ENCODE measurements at regions not wholly inside any gene's neighbourhood (a gene's known extent, or its start where the extent isn't known, plus 50 kb on each side); places are given as distances from the start of the nearest gene placed in this dataset.
"Not testable (repeated sequence)": the region's sequence is repeated elsewhere in the genome, so short reads cannot be mapped to it uniquely, and the experiment has no call there.

GRCh38 chr2:142714600-142714999 is 162.9 kb upstream of the KYNU start:
- no peak for DNase-seq (ENCODE audit: low spot score)

GRCh38 chr2:142710336-142710735 is 167.1 kb upstream of the KYNU start:
- no peak for DNase-seq (ENCODE audit: low spot score)

- DNase-seq (ENCODE audit: low spot score): no peak
Measured at GRCh38 chr2:142707318-142707717, 170.1 kb upstream of the KYNU start.

- not testable (repeated sequence) for DNase-seq (ENCODE audit: low spot score)
Measured at GRCh38 chr2:142702397-142702796, 175.1 kb upstream of the KYNU start.

- DNase-seq (ENCODE audit: low spot score): not testable (repeated sequence)
Measured at GRCh38 chr2:142695350-142696257, 181.9 kb upstream of the KYNU start.

- no peak for DNase-seq (ENCODE audit: low spot score)
Measured at GRCh38 chr2:142694282-142694681, 183.2 kb upstream of the KYNU start.

GRCh38 chr2:142693171-142693950 is 184.1 kb upstream of the KYNU start:
- no peak for DNase-seq (ENCODE audit: low spot score)

GRCh38 chr2:142688856-142689605 is 188.4 kb upstream of the KYNU start:
- DNase-seq (ENCODE audit: low spot score): no peak

GRCh38 chr2:142687509-142687908 is 190.0 kb upstream of the KYNU start:
- no peak for DNase-seq (ENCODE audit: low spot score)

- DNase-seq (ENCODE audit: low spot score): no peak
Measured at GRCh38 chr2:142687075-142687474, 190.4 kb upstream of the KYNU start.

- DNase-seq (ENCODE audit: low spot score): no peak
Measured at GRCh38 chr2:142684667-142685066, 192.8 kb upstream of the KYNU start.

GRCh38 chr2:142682528-142682927 is 194.9 kb upstream of the KYNU start:
- DNase-seq (ENCODE audit: low spot score): peak; percentile 30

GRCh38 chr2:142681952-142682351 is 195.5 kb upstream of the KYNU start:
- no peak for DNase-seq (ENCODE audit: low spot score)

GRCh38 chr2:142678164-142678563 is 199.3 kb upstream of the KYNU start:
- no peak for DNase-seq (ENCODE audit: low spot score)

- no peak for DNase-seq (ENCODE audit: low spot score)
Measured at GRCh38 chr2:142675398-142675797, 202.1 kb upstream of the KYNU start.

GRCh38 chr2:142673836-142674235 is 203.6 kb upstream of the KYNU start:
- no peak for DNase-seq (ENCODE audit: low spot score)

- DNase-seq (ENCODE audit: low spot score): no peak
Measured at GRCh38 chr2:142672698-142673097, 204.8 kb upstream of the KYNU start.

GRCh38 chr2:142670362-142670761 is 207.1 kb upstream of the KYNU start:
- no peak for DNase-seq (ENCODE audit: low spot score)

- no peak for DNase-seq (ENCODE audit: low spot score)
Measured at GRCh38 chr2:142668420-142668819, 209.0 kb upstream of the KYNU start.

- DNase-seq (ENCODE audit: low spot score): no peak
Measured at GRCh38 chr2:142665241-142665640, 212.2 kb upstream of the KYNU start.

- no peak for DNase-seq (ENCODE audit: low spot score)
Measured at GRCh38 chr2:142650601-142651000, 226.9 kb upstream of the KYNU start.

GRCh38 chr2:142649581-142649980 is 227.9 kb upstream of the KYNU start:
- no peak for DNase-seq (ENCODE audit: low spot score)
